ENCODE measurements at regions not wholly inside any gene's neighbourhood (a gene's known extent, or its start where the extent isn't known, plus 50 kb on each side); places are given as distances from the start of the nearest gene placed in this dataset.

DNA sequence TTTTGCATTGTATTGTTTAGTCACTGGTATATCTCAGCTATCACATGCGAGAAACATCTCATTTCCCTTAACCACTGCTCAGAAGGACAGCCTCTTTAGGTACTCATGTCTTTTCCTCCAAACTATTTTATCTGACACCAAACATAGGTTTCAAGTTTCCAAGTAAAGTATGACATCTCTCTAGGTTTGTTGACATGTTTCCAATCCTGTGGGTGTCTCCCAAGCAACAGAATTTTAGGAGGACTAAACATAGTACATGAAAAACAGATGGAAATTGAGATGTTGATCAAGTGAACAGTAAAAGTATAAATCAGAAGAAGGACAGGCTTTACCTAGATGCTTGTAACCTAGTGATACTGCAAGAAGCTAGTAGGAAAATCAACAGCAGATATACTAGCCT lies 371.4 kb downstream of the DTHD1 start:
- Histone ChIP-seq H2AFZ (ENCODE audit: insufficient read depth, low read depth, low read length, poor library complexity, severe bottlenecking) (no peak overlapping the region), H3K9me3 (replicated peaks in 1 of 2; ENCODE audit: control insufficient read depth in 1 of 2, insufficient read depth in 1 of 2, low read length in 2 of 2) (peaks cover 0 to 5% of the 10 kb centered on the region in 2 donors), H3K4me2 (replicated peaks; ENCODE audit: extremely low read depth, low read length, poor library complexity, severe bottlenecking) (no peak overlapping the region), H3K36me3 (replicated peaks in 1 of 2; ENCODE audit: control insufficient read depth in 1 of 2, insufficient read depth in 2 of 2, low read length in 2 of 2) (no peaks in the 10 kb centered on the region), H3K79me2 (ENCODE audit: insufficient read depth, low read length) (no peaks in the 10 kb centered on the region), H3K27me3 (ENCODE audit: control insufficient read depth in 2 of 2, insufficient read depth in 2 of 2, low read length in 2 of 2) (no peaks in the 10 kb centered on the region), H3K4me3 (replicated peaks in 1 of 3; ENCODE audit: low read depth in 2 of 3, low read length in 3 of 3) (no peak overlapping the region), H3K4me1 (ENCODE audit: control insufficient read depth in 1 of 2, insufficient read depth in 2 of 2, low read length in 2 of 2) (no peaks in the 10 kb centered on the region), H4K20me1 (ENCODE audit: insufficient read depth, low read length) (no peaks in the 10 kb centered on the region), H3K9ac (ENCODE audit: insufficient read depth, low read length, poor library complexity, severe bottlenecking) (no peak overlapping the region), H3K27ac (ENCODE audit: low read depth in 1 of 2, low read length in 2 of 2) (no peak overlapping the region)
- no peaks in the 10 kb centered on the region for H3K36me3 Mint-ChIP-seq
- WGBS (ENCODE audit: insufficient coverage): no CpG with 5 or more reads among the region's 1 CpG
- intact Hi-C loops (cut with micrococcal nuclease): no loop called here
- H3K27ac Mint-ChIP-seq: no peak overlapping the region
- TF ChIP-seq, protein P1, sequence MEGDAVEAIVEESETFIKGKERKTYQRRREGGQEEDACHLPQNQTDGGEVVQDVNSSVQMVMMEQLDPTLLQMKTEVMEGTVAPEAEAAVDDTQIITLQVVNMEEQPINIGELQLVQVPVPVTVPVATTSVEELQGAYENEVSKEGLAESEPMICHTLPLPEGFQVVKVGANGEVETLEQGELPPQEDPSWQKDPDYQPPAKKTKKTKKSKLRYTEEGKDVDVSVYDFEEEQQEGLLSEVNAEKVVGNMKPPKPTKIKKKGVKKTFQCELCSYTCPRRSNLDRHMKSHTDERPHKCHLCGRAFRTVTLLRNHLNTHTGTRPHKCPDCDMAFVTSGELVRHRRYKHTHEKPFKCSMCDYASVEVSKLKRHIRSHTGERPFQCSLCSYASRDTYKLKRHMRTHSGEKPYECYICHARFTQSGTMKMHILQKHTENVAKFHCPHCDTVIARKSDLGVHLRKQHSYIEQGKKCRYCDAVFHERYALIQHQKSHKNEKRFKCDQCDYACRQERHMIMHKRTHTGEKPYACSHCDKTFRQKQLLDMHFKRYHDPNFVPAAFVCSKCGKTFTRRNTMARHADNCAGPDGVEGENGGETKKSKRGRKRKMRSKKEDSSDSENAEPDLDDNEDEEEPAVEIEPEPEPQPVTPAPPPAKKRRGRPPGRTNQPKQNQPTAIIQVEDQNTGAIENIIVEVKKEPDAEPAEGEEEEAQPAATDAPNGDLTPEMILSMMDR (IDR thresholded peaks at IDR 0.05): no peak
- H3K9me3 Mint-ChIP-seq: peaks cover 0 to 6% (median 2%) of the 10 kb centered on the region in 7 donors
- no peaks in the 10 kb centered on the region for H3K4me1 Mint-ChIP-seq
- H3K4me3 Mint-ChIP-seq: no peak overlapping the region
- DNase-seq: no peak
- H3K27me3 Mint-ChIP-seq (ENCODE audit: low read depth in 3 of 3): no peaks in the 10 kb centered on the region

DNA sequence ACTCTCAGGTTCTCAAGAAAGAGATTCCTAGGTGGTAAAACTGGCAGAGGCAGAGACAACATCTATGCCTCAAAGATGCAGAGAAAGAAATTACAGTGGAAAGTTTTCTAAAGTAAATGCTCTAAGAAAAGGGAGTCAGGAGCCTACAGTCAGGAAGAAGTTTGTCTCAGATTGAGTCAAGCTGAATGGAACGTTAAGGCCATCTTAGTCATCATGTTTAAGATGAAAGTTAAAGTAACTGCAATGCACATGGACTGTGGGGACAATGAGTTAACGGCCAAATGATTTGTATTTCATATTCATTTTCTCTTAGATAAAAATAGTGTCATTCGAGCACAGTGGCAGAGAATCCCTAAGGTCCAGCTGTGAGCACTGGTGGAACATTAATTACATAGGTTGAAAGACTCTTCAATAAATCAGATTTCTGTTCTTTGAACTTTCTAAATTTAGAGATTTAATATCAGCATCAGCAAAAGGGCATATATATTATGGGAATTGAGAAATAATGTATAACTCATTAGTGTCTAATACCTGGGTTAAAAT lies 384.6 kb downstream of the DTHD1 start:
- Histone ChIP-seq H3K27ac (ENCODE audit: low read depth in 1 of 2, low read length in 2 of 2) (no peak overlapping the region), H3K4me3 (replicated peaks in 1 of 3; ENCODE audit: low read depth in 2 of 3, low read length in 3 of 3) (no peak overlapping the region), H3K27me3 (ENCODE audit: control insufficient read depth in 2 of 2, insufficient read depth in 2 of 2, low read length in 2 of 2) (no peaks in the 10 kb centered on the region), H3K9ac (ENCODE audit: insufficient read depth, low read length, poor library complexity, severe bottlenecking) (no peak overlapping the region), H3K36me3 (replicated peaks in 1 of 2; ENCODE audit: control insufficient read depth in 1 of 2, insufficient read depth in 2 of 2, low read length in 2 of 2) (no peaks in the 10 kb centered on the region), H3K79me2 (ENCODE audit: insufficient read depth, low read length) (no peaks in the 10 kb centered on the region), H4K20me1 (ENCODE audit: insufficient read depth, low read length) (no peaks in the 10 kb centered on the region), H3K4me2 (replicated peaks; ENCODE audit: extremely low read depth, low read length, poor library complexity, severe bottlenecking) (no peak overlapping the region), H3K4me1 (ENCODE audit: control insufficient read depth in 1 of 2, insufficient read depth in 2 of 2, low read length in 2 of 2) (no peaks in the 10 kb centered on the region), H3K9me3 (replicated peaks in 1 of 2; ENCODE audit: control insufficient read depth in 1 of 2, insufficient read depth in 1 of 2, low read length in 2 of 2) (no peaks in the 10 kb centered on the region), H2AFZ (ENCODE audit: insufficient read depth, low read depth, low read length, poor library complexity, severe bottlenecking) (no peak overlapping the region)
- H3K4me1 Mint-ChIP-seq: no peaks in the 10 kb centered on the region
- H3K27ac Mint-ChIP-seq: no peak overlapping the region
- peaks cover 0 to 3% (median 0%) of the 10 kb centered on the region in 3 donors for H3K27me3 Mint-ChIP-seq (ENCODE audit: low read depth in 3 of 3)
- intact Hi-C loops (cut with micrococcal nuclease): no loop called here
- peaks cover 0 to 1% (median 0%) of the 10 kb centered on the region in 7 donors for H3K9me3 Mint-ChIP-seq
- no peak overlapping the region for H3K4me3 Mint-ChIP-seq
- H3K36me3 Mint-ChIP-seq: no peaks in the 10 kb centered on the region
- WGBS (ENCODE audit: insufficient coverage): no CpG with 5 or more reads among the region's 3 CpGs
- TF ChIP-seq, protein P1 (IDR thresholded peaks at IDR 0.05): no peak
- no peak for DNase-seq
